ENCODE measurements at regions not wholly inside any gene's neighbourhood (a gene's known extent, or its start where the extent isn't known, plus 50 kb on each side); places are given as distances from the start of the nearest gene placed in this dataset.
A peak's percentile ranks its signal among the peaks of the same experiment; 100 is the strongest.
"Not testable (repeated sequence)": the region's sequence is repeated elsewhere in the genome, so short reads cannot be mapped to it uniquely, and the experiment has no call there.

DNA sequence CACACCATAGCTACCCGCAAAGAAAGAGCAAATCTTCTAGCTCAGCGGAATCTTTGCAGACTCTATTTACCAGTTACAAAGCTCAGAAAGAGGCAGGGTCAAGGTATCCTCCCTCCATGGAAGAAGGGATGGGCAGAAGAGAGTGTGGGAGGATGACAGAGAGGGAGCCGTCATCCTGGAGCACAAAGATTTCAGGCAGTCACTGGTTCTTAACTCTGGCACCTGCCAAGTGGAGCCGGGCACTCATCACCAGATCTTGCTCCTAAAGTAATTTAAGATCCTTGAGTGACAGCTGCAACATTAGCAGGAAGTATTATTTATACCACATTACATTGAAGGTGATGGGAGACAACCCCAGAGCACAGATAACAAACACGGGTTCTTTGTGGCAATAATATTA, 102.5 kb upstream of the NBPF26 start:
- H3K4me3 ChIP-seq (ENCODE audit: low read length); H3K27me3 Mint-ChIP-seq; POLR2A ChIA-PET; H3K9me3 ChIP-seq (ENCODE audit: control insufficient read depth in 1 of 2, insufficient read depth in 1 of 2, low read length in 2 of 2); CTCF ChIA-PET; H3K27me3 ChIP-seq (ENCODE audit: control insufficient read depth in 1 of 2, insufficient read depth in 2 of 2, low read length in 2 of 2); ATAC-seq (ENCODE audit: poor library complexity); H3K36me3 ChIP-seq (ENCODE audit: insufficient read depth, low read length); H3K4me1 ChIP-seq (ENCODE audit: insufficient read depth, low read length); H3K4me3 Mint-ChIP-seq; intact Hi-C loops (cut with DNase I, micrococcal nuclease); H3K27ac ChIP-seq (ENCODE audit: low read depth in 1 of 2, low read length in 2 of 2); H3K9me3 Mint-ChIP-seq; DNase-seq; H3K4me1 Mint-ChIP-seq (ENCODE audit: low read depth); H3K27ac Mint-ChIP-seq; H3K36me3 Mint-ChIP-seq (ENCODE audit: low read depth): not testable (repeated sequence)

DNA sequence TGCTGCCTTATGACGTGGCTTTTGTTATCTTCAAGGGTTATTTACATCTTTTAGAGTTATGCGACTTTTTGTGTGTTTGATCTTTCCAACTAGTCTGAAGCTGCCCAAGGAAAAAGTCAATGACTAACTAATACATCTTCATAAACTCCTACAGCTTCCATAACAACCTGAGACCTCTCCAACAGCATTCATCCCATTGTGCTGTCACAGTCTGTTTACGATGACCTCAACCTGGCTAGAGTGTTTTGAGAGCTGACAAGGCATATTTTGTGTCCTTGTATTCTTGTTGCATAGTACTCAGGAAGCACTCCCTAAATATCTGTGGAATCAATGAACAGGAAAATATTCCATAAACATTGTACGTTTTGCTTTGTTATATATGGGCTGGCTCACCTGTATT, 100.2 kb upstream of the NBPF26 start:
- H3K27me3 ChIP-seq (ENCODE audit: control insufficient read depth in 1 of 2, insufficient read depth in 2 of 2, low read length in 2 of 2); H3K9me3 ChIP-seq (ENCODE audit: control insufficient read depth in 1 of 2, insufficient read depth in 1 of 2, low read length in 2 of 2); H3K4me1 ChIP-seq (ENCODE audit: insufficient read depth, low read length); H3K27ac ChIP-seq (ENCODE audit: low read depth in 1 of 2, low read length in 2 of 2); H3K4me1 Mint-ChIP-seq (ENCODE audit: low read depth); CTCF ChIA-PET; POLR2A ChIA-PET; DNase-seq; H3K9me3 Mint-ChIP-seq; H3K27ac Mint-ChIP-seq; H3K36me3 Mint-ChIP-seq (ENCODE audit: low read depth); H3K36me3 ChIP-seq (ENCODE audit: insufficient read depth, low read length); H3K4me3 ChIP-seq (ENCODE audit: low read length); H3K27me3 Mint-ChIP-seq; ATAC-seq (ENCODE audit: poor library complexity); H3K4me3 Mint-ChIP-seq; intact Hi-C loops (cut with DNase I, micrococcal nuclease): not testable (repeated sequence)

DNA sequence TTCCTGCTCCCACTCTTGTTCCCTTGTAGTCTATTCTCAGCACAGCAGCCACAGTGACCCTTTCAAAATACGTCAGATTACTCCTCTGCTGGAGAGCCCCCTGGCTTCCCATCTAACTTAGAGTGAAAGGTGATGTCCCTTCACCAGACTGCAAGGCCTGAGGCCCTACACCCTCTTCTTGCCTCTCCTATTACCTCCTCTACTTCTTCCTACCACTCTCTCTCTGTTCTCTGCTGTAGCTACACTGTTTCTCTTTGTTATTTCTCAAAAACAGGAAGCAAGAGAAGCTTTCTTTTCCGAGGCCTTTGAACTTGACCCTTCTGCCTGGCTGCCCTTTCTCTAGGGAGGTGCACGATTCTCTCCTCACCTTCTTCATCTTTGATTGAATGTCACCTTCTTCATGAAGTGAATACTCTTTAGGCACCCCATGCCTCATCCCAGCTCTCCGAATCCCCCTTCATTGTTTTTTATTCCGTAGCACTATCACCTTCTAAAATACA, 99.1 kb upstream of the NBPF26 start:
- peak in 1 of 14 experiments; percentile 7 for DNase-seq
- H3K4me1 Mint-ChIP-seq (ENCODE audit: low read depth); H3K36me3 Mint-ChIP-seq (ENCODE audit: low read depth); H3K4me3 Mint-ChIP-seq; H3K4me3 ChIP-seq (ENCODE audit: low read length); H3K27ac Mint-ChIP-seq; ATAC-seq (ENCODE audit: poor library complexity); H3K27me3 Mint-ChIP-seq; POLR2A ChIA-PET; H3K27ac ChIP-seq (ENCODE audit: low read depth in 1 of 2, low read length in 2 of 2); H3K4me1 ChIP-seq (ENCODE audit: insufficient read depth, low read length); CTCF ChIA-PET; H3K9me3 ChIP-seq (ENCODE audit: control insufficient read depth in 1 of 2, insufficient read depth in 1 of 2, low read length in 2 of 2); H3K36me3 ChIP-seq (ENCODE audit: insufficient read depth, low read length); H3K27me3 ChIP-seq (ENCODE audit: control insufficient read depth in 1 of 2, insufficient read depth in 2 of 2, low read length in 2 of 2); intact Hi-C loops (cut with DNase I, micrococcal nuclease); H3K9me3 Mint-ChIP-seq: not testable (repeated sequence)

DNA sequence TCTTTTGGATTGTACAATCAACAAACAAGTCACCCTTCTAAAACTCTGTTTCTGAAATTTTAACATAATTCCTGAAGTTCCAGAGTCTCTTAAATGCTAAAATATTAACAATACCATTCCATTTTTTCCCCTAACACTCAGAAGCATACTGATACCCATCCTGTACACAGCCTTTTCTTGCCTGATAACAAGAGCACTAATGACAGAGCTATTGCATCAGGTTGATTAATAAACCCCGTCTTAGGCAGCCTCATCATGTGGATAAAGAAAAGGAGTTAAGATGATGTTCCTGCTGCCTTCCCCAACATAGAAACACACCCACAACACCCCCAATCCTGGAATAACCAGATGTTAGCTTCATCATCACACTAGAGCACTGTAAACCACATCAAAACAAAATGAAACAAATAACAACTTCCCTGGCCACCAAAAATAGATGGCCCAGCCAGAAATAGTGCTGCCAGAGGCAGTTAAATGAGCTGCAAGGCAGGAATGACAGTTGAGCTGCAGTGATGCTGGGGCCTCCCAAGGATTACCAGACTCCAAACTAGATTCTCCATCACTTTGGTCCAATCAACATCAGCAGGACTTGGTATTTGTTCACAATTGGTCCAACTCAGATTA, 93.8 kb upstream of the NBPF26 start:
- H3K27me3 ChIP-seq (ENCODE audit: control insufficient read depth in 1 of 2, insufficient read depth in 2 of 2, low read length in 2 of 2); H3K9me3 Mint-ChIP-seq; POLR2A ChIA-PET; H3K36me3 ChIP-seq (ENCODE audit: insufficient read depth, low read length); DNase-seq; CTCF ChIA-PET; H3K27me3 Mint-ChIP-seq; H3K4me1 ChIP-seq (ENCODE audit: insufficient read depth, low read length); H3K4me1 Mint-ChIP-seq (ENCODE audit: low read depth); ATAC-seq (ENCODE audit: poor library complexity); H3K4me3 Mint-ChIP-seq; H3K27ac ChIP-seq (ENCODE audit: low read depth in 1 of 2, low read length in 2 of 2); intact Hi-C loops (cut with DNase I, micrococcal nuclease); H3K36me3 Mint-ChIP-seq (ENCODE audit: low read depth); H3K4me3 ChIP-seq (ENCODE audit: low read length); H3K27ac Mint-ChIP-seq; H3K9me3 ChIP-seq (ENCODE audit: control insufficient read depth in 1 of 2, insufficient read depth in 1 of 2, low read length in 2 of 2): not testable (repeated sequence)

DNA sequence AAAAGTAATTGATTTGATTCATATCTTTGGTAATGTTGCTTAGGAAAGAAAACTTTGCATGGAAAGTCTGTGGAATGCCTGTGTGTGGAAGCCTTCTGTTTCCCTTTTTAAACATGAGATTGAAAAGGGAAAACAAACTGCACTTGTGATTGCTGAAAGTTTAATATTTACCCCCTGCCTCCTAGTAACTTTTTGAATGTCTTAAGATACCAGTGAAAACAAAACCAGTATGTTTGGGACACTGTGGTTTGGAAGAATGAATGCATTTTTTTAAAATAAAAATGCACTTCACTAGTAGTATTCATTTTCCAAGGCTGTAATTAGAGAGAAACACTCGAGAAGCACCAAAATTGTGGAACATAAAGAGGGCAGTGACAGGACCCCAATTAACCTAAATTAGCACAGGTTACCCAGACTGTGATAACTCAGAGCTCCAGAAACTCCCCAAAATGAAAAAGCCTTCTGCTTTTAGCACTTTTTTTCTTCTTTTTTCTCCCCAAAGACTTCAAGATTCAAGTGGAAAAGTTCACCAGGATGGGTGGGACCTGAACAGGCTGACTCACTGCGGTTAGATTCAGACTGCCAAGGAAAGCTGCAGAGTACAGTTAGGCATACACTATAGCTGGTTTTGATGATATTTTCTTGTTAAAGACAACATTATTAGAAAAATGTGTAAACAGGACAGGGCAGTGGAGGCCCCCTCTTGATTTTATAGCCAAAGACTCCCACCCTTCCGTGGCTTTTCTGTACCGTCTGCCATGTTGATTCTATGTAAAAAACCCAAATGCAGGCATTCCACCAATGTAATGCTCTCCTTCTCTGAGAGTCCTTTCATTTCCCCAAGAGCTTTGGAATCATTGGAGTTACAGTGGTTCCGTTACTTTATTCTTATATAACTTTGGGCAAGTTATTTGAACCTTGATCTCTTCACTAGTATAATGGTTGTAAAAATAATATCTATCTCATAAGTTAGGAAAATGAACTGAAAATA, 88.6 kb upstream of the NBPF26 start:
- H3K36me3 Mint-ChIP-seq (ENCODE audit: low read depth); H3K4me3 Mint-ChIP-seq; POLR2A ChIA-PET; H3K4me3 ChIP-seq (ENCODE audit: low read length); ATAC-seq (ENCODE audit: poor library complexity); DNase-seq; CTCF ChIA-PET; H3K36me3 ChIP-seq (ENCODE audit: insufficient read depth, low read length); H3K9me3 Mint-ChIP-seq; H3K27me3 ChIP-seq (ENCODE audit: control insufficient read depth in 1 of 2, insufficient read depth in 2 of 2, low read length in 2 of 2); H3K9me3 ChIP-seq (ENCODE audit: control insufficient read depth in 1 of 2, insufficient read depth in 1 of 2, low read length in 2 of 2); H3K27ac Mint-ChIP-seq; H3K4me1 Mint-ChIP-seq (ENCODE audit: low read depth); H3K4me1 ChIP-seq (ENCODE audit: insufficient read depth, low read length); H3K27ac ChIP-seq (ENCODE audit: low read depth in 1 of 2, low read length in 2 of 2); H3K27me3 Mint-ChIP-seq; intact Hi-C loops (cut with DNase I, micrococcal nuclease): not testable (repeated sequence)

DNA sequence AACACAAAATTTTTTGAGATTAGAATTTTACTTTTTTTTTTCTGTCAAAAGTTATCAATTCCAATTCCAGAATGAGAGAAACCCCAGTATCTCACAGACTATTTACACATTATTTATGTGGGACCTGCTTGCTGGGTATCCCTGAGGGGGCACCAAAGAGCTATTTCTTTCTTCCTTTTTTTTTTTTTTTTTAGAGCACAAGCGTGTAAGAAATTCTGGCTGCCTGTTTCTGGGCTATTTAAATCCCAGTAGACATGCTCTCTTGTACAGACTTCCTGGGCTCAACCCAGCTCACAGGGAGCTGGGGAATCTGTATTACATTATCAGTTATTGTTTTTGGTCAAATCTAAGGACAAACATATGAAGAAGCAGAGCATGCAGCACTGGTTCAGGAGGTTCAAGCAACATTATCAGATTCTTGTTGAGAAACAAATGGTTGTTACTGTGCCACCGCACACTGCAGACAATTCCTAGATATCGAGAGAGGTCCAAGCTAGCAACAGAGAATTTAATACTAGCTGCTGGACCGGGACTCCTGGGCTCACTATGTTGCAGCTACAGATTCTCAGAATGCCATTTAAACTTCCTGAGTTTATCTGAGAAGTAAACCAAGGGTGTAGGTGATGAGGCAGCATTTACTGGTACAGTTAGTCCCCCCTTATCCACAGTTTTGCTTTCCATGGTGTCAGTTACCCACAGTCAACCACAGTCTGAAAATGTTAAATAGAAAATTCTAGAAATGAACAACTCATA, 83.3 kb upstream of the NBPF26 start:
- H3K27ac ChIP-seq (ENCODE audit: low read depth in 1 of 2, low read length in 2 of 2); H3K4me3 Mint-ChIP-seq; H3K27ac Mint-ChIP-seq; CTCF ChIA-PET; H3K36me3 Mint-ChIP-seq (ENCODE audit: low read depth); H3K4me3 ChIP-seq (ENCODE audit: low read length); H3K9me3 ChIP-seq (ENCODE audit: control insufficient read depth in 1 of 2, insufficient read depth in 1 of 2, low read length in 2 of 2); H3K27me3 ChIP-seq (ENCODE audit: control insufficient read depth in 1 of 2, insufficient read depth in 2 of 2, low read length in 2 of 2); DNase-seq; ATAC-seq (ENCODE audit: poor library complexity); intact Hi-C loops (cut with DNase I, micrococcal nuclease); H3K36me3 ChIP-seq (ENCODE audit: insufficient read depth, low read length); H3K9me3 Mint-ChIP-seq; POLR2A ChIA-PET; H3K4me1 Mint-ChIP-seq (ENCODE audit: low read depth); H3K4me1 ChIP-seq (ENCODE audit: insufficient read depth, low read length); H3K27me3 Mint-ChIP-seq: not testable (repeated sequence)

DNA sequence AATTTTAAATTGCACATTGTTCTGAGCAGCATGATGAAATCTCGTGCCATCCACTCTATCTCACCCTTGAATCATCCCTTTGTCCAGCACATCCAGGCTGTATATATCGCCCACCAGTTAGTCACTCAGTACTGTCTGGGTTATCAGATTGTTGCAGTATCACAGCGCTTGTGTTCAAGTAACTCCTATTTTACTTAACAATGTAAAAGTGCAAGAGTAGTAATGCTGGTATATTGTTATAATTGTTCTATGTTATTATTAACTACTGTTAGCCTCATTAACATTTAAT, 82.8 kb upstream of the NBPF26 start:
- H3K4me1 Mint-ChIP-seq (ENCODE audit: low read depth); H3K27ac Mint-ChIP-seq; H3K27me3 Mint-ChIP-seq; CTCF ChIA-PET; H3K4me3 ChIP-seq (ENCODE audit: low read length); H3K27me3 ChIP-seq (ENCODE audit: control insufficient read depth in 1 of 2, insufficient read depth in 2 of 2, low read length in 2 of 2); H3K4me1 ChIP-seq (ENCODE audit: insufficient read depth, low read length); H3K36me3 ChIP-seq (ENCODE audit: insufficient read depth, low read length); H3K36me3 Mint-ChIP-seq (ENCODE audit: low read depth); H3K9me3 ChIP-seq (ENCODE audit: control insufficient read depth in 1 of 2, insufficient read depth in 1 of 2, low read length in 2 of 2); H3K4me3 Mint-ChIP-seq; POLR2A ChIA-PET; H3K9me3 Mint-ChIP-seq; intact Hi-C loops (cut with DNase I, micrococcal nuclease); ATAC-seq (ENCODE audit: poor library complexity); DNase-seq; H3K27ac ChIP-seq (ENCODE audit: low read depth in 1 of 2, low read length in 2 of 2): not testable (repeated sequence)
